GM23338 (cell line): ENCODE measurements at regions not wholly inside any gene's neighbourhood (a gene's known extent, or its start where the extent isn't known, plus 50 kb on each side); places are given as distances from the start of the nearest gene placed in this dataset.

Source experiments
- ATAC-seq: fragments of 200-7000 bp; cut with Tn5 transposase; 3 replicates; pipeline ENCODE4 v1.9.1; 2020
- DNase-seq: peaks from one replicate; pipeline ENCODE4 v3.0.0-alpha.2; 2015; ENCODE audit warnings: low spot score
- H2AFZ ChIP-seq: fragments of 200-600 bp; sonication (generic); 2 replicates; pipeline ENCODE4 v1.8.0; 2016; ENCODE audit warnings: antibody characterized with exemption, mild to moderate bottlenecking, moderate library complexity
- H3F3A ChIP-seq: fragments of 200-600 bp; sonication (generic); replicated peaks from 2 replicates; pipeline ENCODE4 v1.8.0; 2017; ENCODE audit warnings: antibody characterized with exemption, mixed run types, low read depth
- H3K27ac ChIP-seq: fragments of 200-600 bp; sonication (generic); 2 replicates; pipeline ENCODE4 v1.6.1; 2016; ENCODE audit warnings: low read depth
- H3K27me3 ChIP-seq: fragments of 200-600 bp; sonication (generic); 2 replicates; pipeline ENCODE4 v1.8.0; 2016; ENCODE audit warnings: mild to moderate bottlenecking, mixed run types, moderate library complexity; ENCODE audit not compliant: insufficient read depth
- H3K36me3 ChIP-seq: fragments of 200-600 bp; sonication (generic); 2 replicates; pipeline ENCODE4 v1.8.0; 2016; ENCODE audit warnings: mild to moderate bottlenecking; ENCODE audit not compliant: insufficient read depth
- H3K4me1 ChIP-seq: fragments of 200-600 bp; sonication (generic); 2 replicates; pipeline ENCODE4 v1.8.0; 2016; ENCODE audit warnings: mild to moderate bottlenecking, moderate library complexity; ENCODE audit not compliant: insufficient read depth
- H3K4me2 ChIP-seq: fragments of 200-600 bp; sonication (generic); 2 replicates; pipeline ENCODE4 v1.7.1; 2017; ENCODE audit warnings: mixed run types
- H3K4me3 ChIP-seq: fragments of 200-600 bp; sonication (generic); 2 replicates; pipeline ENCODE4 v1.6.1; 2016; ENCODE audit warnings: mixed run types
- H3K79me2 ChIP-seq: fragments of 200-600 bp; sonication (generic); replicated peaks from 2 replicates; pipeline ENCODE4 v1.8.0; 2017; ENCODE audit warnings: mild to moderate bottlenecking; ENCODE audit not compliant: insufficient read depth
- H3K9me2 ChIP-seq: fragments of 200-600 bp; sonication (generic); 2 replicates; pipeline ENCODE4 v1.8.0; 2017; ENCODE audit not compliant: insufficient read depth
- H4K20me1 ChIP-seq: fragments of 200-600 bp; sonication (generic); replicated peaks from 2 replicates; pipeline ENCODE4 v1.8.0; 2017; ENCODE audit warnings: mild to moderate bottlenecking; ENCODE audit not compliant: insufficient read depth
- H3K27ac Mint-ChIP-seq: 2 replicates; pipeline ENCODE4 v1.8.0; 2020; ENCODE audit warnings: inconsistent platforms, mild to moderate bottlenecking, moderate library complexity, mixed read lengths
- H3K27me3 Mint-ChIP-seq: 3 replicates; pipeline ENCODE4 v1.8.0; 2022; ENCODE audit warnings: low read depth, mild to moderate bottlenecking, moderate library complexity, mixed read lengths, inconsistent platforms; ENCODE audit not compliant: insufficient read depth, poor library complexity
- H3K36me3 Mint-ChIP-seq: 3 replicates; pipeline ENCODE4 v1.8.0; 2021; ENCODE audit warnings: low read depth, mild to moderate bottlenecking, inconsistent platforms, moderate library complexity, mixed read lengths
- H3K4me1 Mint-ChIP-seq: 3 replicates; pipeline ENCODE4 v1.8.0; 2020; ENCODE audit warnings: mild to moderate bottlenecking, inconsistent platforms, mixed read lengths
- H3K4me3 Mint-ChIP-seq: 3 replicates; pipeline ENCODE4 v1.8.0; 2021; ENCODE audit warnings: moderate library complexity, mild to moderate bottlenecking, inconsistent platforms, mixed read lengths
- H3K9me3 Mint-ChIP-seq: 3 replicates; pipeline ENCODE4 v1.8.0; 2020; ENCODE audit warnings: moderate library complexity, mild to moderate bottlenecking, inconsistent platforms, mixed read lengths
- CREB1 ChIP-seq: fragments of 250-450 bp; sonication (Bioruptor Pico); IDR thresholded peaks from 2 replicates; pipeline ENCODE4 v1.5.0; 2020; ENCODE audit warnings: low read depth, mild to moderate bottlenecking, moderate library complexity
- CTCF ChIP-seq, 2 experiments: fragments of 200-600 bp in 1 of 2; sonication (generic) in 1 of 2; conservative IDR thresholded peaks; 2 replicates each; pipeline versions ENCODE4 v1.5.1 to v1.6.1; 2016 to 2017; ENCODE audit warnings: antibody characterized with exemption in 2 of 2, low read depth in 2 of 2, mild to moderate bottlenecking in 2 of 2, moderate library complexity in 1 of 2
- ETS1 ChIP-seq: IDR thresholded peaks from 2 replicates; pipeline ENCODE4 v1.6.1; 2016; ENCODE audit warnings: antibody characterized with exemption
- EZH2 ChIP-seq: fragments of 200-600 bp; sonication (generic); IDR thresholded peaks from one replicate; pipeline ENCODE4 v1.8.0; 2017; ENCODE audit warnings: antibody characterized with exemption, mild to moderate bottlenecking, low read depth; ENCODE audit not compliant: unreplicated experiment
- EZH2phosphoT487 ChIP-seq: fragments of 200-600 bp; sonication (generic); IDR thresholded peaks from one replicate; pipeline ENCODE4 v1.8.1; 2018; ENCODE audit warnings: antibody characterized with exemption; ENCODE audit not compliant: unreplicated experiment
- JUNB ChIP-seq: IDR thresholded peaks from one replicate; pipeline ENCODE4 v1.6.1; 2016; ENCODE audit warnings: antibody characterized with exemption; ENCODE audit not compliant: unreplicated experiment
- NANOG ChIP-seq: IDR thresholded peaks from 2 replicates; pipeline ENCODE4 v1.6.1; 2016; ENCODE audit warnings: antibody characterized with exemption, borderline replicate concordance
- POLR2AphosphoS5 ChIP-seq: IDR thresholded peaks from 2 replicates; pipeline ENCODE4 v1.6.1; 2016; ENCODE audit warnings: antibody characterized with exemption, low read depth
- REST ChIP-seq: IDR thresholded peaks from one replicate; pipeline ENCODE4 v1.6.1; 2018; ENCODE audit warnings: antibody characterized with exemption; ENCODE audit not compliant: unreplicated experiment
- STAT1 ChIP-seq: IDR thresholded peaks from one replicate; pipeline ENCODE4 v1.6.1; 2016; ENCODE audit warnings: antibody characterized with exemption; ENCODE audit not compliant: unreplicated experiment
- ZNF114 ChIP-seq: fragments of 250-450 bp; sonication (Bioruptor Pico); IDR thresholded peaks from 2 replicates; pipeline ENCODE4 v1.5.0; 2020; ENCODE audit warnings: mild to moderate bottlenecking, moderate library complexity
- ZNF331 ChIP-seq: fragments of 250-450 bp; sonication (Bioruptor Pico); IDR thresholded peaks from 2 replicates; pipeline ENCODE4 v1.5.0; 2020; ENCODE audit warnings: low read depth, mild to moderate bottlenecking, moderate library complexity
- ZNF462 ChIP-seq: fragments of 250-450 bp; sonication (Bioruptor Pico); IDR thresholded peaks from 2 replicates; pipeline ENCODE4 v1.5.0; 2020; ENCODE audit warnings: mild to moderate bottlenecking, moderate library complexity

DNA sequence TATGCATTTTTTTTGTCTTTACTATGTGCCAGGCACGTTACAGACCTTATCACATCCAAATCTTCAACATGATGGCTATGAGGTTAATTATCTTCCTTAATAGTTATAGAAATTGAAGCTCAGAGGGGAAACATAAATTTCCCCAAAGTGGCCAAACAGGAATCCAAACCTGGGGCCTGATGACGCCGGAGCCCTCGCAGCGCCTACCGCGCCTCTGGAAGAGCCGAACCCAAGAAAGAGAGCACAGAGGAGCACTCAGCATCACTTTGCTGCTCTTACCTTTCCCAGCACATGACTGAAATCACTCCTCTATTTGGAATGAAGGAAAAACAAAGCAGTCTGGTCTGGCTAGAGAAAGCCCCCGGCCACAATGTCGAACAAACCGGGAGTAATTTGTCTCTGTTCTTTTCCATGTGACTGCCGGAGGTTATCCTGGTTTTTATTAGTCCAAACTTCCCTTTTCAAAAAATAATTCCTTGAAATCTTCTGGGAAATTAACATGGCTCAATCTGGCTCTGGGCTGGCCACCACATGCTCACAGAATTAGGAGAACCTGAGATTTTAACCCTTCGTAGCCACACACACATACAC, 195.5 kb downstream of the ADSS2 start:
- Histone ChIP-seq H3K36me3 (no peaks in the 10 kb centered on the region), H3K4me3 (no peak overlapping the region), H3K79me2 (no peaks in the 10 kb centered on the region), H3K4me2 (no peak overlapping the region), H3K9me2 (no peaks in the 10 kb centered on the region), H3K4me1 (no peaks in the 10 kb centered on the region), H4K20me1 (no peaks in the 10 kb centered on the region), H3K27me3 (no peaks in the 10 kb centered on the region), H2AFZ (peak overlapping the region; percentile 98), H3F3A (no peaks in the 10 kb centered on the region), H3K27ac (no peak overlapping the region)
- Mint-ChIP-seq H3K27ac (no peak overlapping the region; the same call in 1 of the 2 replicates), H3K27me3 (no peaks in the 10 kb centered on the region), H3K4me1 (no peaks in the 10 kb centered on the region; the same call in 2 of the 3 replicates), H3K9me3 (peaks cover 3% of the 10 kb centered on the region; the same call in 2 of the 3 replicates), H3K4me3 (no peak overlapping the region), H3K36me3 (no peaks in the 10 kb centered on the region)
- ATAC-seq: no peak
- peak; percentile 8 for DNase-seq
- TF ChIP-seq CREB1 (CRISPR knock-in tag) (no peak), ZNF114 (CRISPR knock-in tag) (no peak), REST (no peak), CTCF (conservative IDR thresholded peaks at IDR 0.05; ENCODE audit: low read depth in 2 of 2) (no peak), EZH2phosphoT487 (no peak), STAT1 (no peak), ZNF462 (CRISPR knock-in tag) (no peak), POLR2AphosphoS5 (no peak), EZH2 (no peak), ZNF331 (no peak), JUNB (no peak), ETS1 (no peak), NANOG (no peak)
